ENCODE measurements at regions not wholly inside any gene's neighbourhood (a gene's known extent, or its start where the extent isn't known, plus 50 kb on each side); places are given as distances from the start of the nearest gene placed in this dataset.

DNA sequence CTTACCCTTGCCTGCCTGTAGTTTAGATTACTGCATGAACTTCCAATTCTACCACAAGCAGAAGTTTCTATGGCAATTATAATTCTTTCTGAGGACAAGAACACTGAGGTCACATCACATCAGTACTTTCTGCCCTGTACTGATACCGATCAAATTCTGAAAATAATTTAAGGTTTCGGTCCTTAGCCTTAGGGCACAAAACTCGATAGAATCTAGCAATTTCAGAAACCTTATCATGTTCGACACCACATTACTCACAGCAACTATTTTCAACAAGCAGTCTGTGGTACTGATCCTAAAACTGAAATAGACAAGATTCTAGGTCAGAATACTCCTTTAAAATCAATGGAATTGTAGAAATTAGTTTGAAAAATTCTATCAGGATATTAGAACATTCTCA lies 187.0 kb upstream of the LRFN5 start:
- DNase-seq (ENCODE audit: low spot score) = no peak
- TF ChIP-seq, protein P1, sequence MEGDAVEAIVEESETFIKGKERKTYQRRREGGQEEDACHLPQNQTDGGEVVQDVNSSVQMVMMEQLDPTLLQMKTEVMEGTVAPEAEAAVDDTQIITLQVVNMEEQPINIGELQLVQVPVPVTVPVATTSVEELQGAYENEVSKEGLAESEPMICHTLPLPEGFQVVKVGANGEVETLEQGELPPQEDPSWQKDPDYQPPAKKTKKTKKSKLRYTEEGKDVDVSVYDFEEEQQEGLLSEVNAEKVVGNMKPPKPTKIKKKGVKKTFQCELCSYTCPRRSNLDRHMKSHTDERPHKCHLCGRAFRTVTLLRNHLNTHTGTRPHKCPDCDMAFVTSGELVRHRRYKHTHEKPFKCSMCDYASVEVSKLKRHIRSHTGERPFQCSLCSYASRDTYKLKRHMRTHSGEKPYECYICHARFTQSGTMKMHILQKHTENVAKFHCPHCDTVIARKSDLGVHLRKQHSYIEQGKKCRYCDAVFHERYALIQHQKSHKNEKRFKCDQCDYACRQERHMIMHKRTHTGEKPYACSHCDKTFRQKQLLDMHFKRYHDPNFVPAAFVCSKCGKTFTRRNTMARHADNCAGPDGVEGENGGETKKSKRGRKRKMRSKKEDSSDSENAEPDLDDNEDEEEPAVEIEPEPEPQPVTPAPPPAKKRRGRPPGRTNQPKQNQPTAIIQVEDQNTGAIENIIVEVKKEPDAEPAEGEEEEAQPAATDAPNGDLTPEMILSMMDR (IDR thresholded peaks at IDR 0.05; ENCODE audit: borderline replicate concordance, control extremely low read depth, extremely low read depth, insufficient read depth, missing control alignments) = no peak
- in situ Hi-C loops (cut with MboI; ENCODE audit: low sequenced_read_pairs, unreplicated experiment) = no loop called here

DNA sequence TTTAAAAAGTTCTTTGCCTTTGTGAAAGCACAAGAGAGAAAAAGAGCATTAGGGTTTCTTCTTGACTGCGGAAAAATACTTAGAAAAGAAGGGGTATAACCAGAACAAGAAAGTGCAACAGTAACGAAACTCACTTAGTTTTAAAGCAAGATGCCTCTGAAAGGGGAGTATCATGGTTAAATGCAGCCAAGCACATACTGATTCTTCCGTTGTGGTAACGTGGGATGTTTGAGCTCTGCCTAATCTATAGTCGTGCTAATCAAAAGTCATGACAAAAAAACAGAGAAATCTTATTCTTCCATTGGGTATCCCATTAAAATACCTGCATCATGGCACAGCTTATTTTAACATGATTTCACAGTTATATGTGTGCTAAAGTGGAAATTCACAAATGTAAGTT lies 187.8 kb upstream of the LRFN5 start:
- TF ChIP-seq, protein P1 (IDR thresholded peaks at IDR 0.05; ENCODE audit: borderline replicate concordance, control extremely low read depth, extremely low read depth, insufficient read depth, missing control alignments) = no peak
- in situ Hi-C loops (cut with MboI; ENCODE audit: low sequenced_read_pairs, unreplicated experiment) = no loop called here
- DNase-seq (ENCODE audit: low spot score) = no peak

DNA sequence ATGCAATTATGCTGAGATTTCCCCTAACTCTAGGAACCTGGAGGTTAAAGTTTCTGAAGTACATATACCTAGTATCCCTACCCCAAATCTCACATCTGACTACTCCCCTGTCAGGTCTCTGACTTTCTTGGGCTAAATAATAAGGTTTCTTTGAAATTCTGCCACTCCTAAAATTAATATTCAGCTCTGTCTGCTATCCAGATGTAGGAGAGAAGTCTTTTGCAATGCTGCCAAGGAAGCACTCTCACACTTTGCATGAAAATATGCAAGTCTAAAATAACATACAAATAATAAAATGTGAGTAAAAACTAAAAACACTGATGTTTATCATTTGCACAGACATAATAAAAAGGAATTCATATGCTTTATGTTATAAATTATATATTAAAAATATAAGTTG lies 196.9 kb upstream of the LRFN5 start:
- TF ChIP-seq, protein P1 (IDR thresholded peaks at IDR 0.05; ENCODE audit: borderline replicate concordance, control extremely low read depth, extremely low read depth, insufficient read depth, missing control alignments) = no peak
- no peak for DNase-seq (ENCODE audit: low spot score)
- in situ Hi-C loops (cut with MboI; ENCODE audit: low sequenced_read_pairs, unreplicated experiment) = no loop called here

- in situ Hi-C loops (cut with MboI; ENCODE audit: low sequenced_read_pairs, unreplicated experiment) = no loop called here
- TF ChIP-seq, protein P1 (IDR thresholded peaks at IDR 0.05; ENCODE audit: borderline replicate concordance, control extremely low read depth, extremely low read depth, insufficient read depth, missing control alignments) = no peak
- DNase-seq (ENCODE audit: low spot score) = no peak
These were observed 202.6 kb upstream of the LRFN5 start for GRCh38 chr14:41404126-41404525.

DNA sequence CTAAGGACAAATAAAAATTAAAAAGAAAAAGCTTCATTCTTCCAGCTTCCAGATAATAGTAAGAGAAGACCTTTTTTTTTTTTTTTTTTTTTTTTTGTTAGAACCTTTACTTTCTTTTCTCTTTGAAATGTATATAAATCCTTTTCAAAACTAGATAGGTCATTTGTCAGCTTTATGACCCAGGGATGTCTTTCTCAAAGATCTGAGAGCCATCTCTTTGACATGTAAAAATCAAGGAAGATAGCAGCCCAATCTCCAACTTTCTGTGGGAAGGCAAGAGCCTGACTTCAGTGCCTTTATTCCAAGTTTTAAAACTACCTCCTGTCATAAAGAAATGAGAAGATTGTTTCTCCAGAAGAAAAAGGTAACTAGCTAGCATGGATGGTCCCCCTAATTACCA lies 203.3 kb upstream of the LRFN5 start:
- TF ChIP-seq, protein P1 (IDR thresholded peaks at IDR 0.05; ENCODE audit: borderline replicate concordance, control extremely low read depth, extremely low read depth, insufficient read depth, missing control alignments) = no peak
- in situ Hi-C loops (cut with MboI; ENCODE audit: low sequenced_read_pairs, unreplicated experiment) = no loop called here
- DNase-seq (ENCODE audit: low spot score) = no peak

GRCh38 chr14:41397926-41398325 lies 208.8 kb upstream of the LRFN5 start:
- no peak for DNase-seq (ENCODE audit: low spot score)
- in situ Hi-C loops (cut with MboI; ENCODE audit: low sequenced_read_pairs, unreplicated experiment) = no loop called here
- TF ChIP-seq, protein P1 (IDR thresholded peaks at IDR 0.05; ENCODE audit: borderline replicate concordance, control extremely low read depth, extremely low read depth, insufficient read depth, missing control alignments) = no peak

GRCh38 chr14:41393512-41393911 lies 213.2 kb upstream of the LRFN5 start:
- TF ChIP-seq, protein P1 (IDR thresholded peaks at IDR 0.05; ENCODE audit: borderline replicate concordance, control extremely low read depth, extremely low read depth, insufficient read depth, missing control alignments) = no peak
- in situ Hi-C loops (cut with MboI; ENCODE audit: low sequenced_read_pairs, unreplicated experiment) = no loop called here
- DNase-seq (ENCODE audit: low spot score) = no peak

Data from GM13976 (cell line).